ENCODE measurements at regions not wholly inside any gene's neighbourhood (a gene's known extent, or its start where the extent isn't known, plus 50 kb on each side); places are given as distances from the start of the nearest gene placed in this dataset.

DNA sequence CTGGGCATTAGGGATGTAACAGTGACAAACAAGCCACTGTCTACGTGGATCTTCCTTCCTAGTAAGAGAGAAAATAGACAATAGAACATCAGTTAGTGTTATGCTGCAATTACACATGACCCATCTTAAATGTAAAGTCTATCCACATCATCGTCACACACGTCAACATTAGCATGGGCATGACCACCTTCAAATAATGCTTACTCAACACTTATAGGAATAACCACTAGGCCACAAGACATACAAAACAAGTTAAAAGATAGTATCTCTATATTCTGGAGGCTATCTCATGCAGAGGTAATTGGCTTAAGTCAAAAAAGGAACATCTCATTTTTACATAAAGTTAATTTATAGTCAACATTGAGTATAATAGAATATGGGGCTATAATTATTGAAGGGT, 156.5 kb downstream of the MOXD1 start:
- no peak for DNase-seq

DNA sequence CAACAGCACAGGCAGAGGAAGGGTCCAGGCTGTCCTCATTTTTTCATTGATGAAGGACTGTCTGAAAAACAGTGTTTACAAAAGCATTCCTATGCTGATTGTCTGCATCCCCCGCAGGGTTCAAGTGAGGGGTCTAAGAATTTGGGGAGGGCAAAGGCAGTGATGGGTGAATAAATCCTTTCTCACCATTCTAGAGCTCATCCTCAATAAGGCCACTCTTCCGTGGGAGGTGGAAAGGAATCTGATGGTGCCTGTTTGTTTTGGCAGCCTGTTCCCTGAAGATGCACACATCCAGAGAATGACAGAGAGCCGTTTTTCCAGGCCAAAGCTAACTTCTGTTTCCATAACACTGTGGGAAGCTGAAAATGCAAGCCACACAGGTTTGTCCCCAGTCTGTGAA, 164.5 kb downstream of the MOXD1 start:
- DNase-seq, result no peak

DNA sequence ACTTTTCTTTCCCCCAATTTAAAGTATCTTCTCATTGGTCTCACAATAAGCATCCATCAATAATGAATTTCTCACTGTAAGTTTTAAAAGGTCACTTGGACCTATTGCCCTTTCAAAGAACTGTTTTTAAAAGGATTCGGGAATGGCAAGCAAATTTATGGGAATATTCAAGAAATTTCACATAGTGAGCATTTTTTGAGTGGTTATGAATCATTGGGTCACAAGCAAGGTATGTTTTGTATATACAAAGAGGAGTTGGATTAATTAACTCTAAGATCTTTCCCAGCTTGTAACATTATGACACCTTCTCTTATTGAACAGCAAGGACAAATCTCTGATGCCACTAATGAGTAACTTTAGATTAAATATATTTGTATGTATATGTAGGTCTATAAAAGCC, 165.0 kb downstream of the MOXD1 start:
- DNase-seq, result no peak

DNA sequence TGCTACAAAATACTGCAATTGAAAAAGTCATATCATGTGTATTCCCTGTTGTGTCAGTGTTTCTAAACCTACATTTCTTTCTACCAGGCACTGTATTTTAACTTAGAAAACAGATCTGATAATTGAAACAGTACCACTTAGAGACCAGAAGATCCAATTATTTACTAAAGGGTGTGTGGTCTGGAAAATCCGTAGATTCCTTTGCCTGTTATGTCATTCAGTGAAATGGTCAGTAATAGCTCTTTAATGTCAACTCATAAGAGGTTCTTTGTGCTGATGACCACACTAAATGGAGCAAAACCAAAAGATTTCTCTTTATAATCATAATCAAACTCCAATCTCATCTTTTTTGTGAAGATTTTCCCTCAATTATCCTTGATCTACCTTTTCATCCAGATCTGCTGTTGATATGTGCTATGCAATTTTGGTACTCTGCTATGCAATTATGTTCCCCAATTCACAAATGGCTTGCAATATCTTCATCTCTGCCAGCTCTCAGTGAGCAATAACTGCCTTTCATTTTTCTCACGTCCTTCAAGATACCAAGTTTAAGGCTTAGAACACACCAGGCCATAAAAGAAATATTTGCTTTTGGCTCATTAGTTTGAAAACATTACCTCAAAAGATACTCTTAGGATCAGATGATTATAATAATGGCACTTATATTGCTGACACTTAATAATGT, 165.5 kb downstream of the MOXD1 start:
- DNase-seq, result no peak

DNA sequence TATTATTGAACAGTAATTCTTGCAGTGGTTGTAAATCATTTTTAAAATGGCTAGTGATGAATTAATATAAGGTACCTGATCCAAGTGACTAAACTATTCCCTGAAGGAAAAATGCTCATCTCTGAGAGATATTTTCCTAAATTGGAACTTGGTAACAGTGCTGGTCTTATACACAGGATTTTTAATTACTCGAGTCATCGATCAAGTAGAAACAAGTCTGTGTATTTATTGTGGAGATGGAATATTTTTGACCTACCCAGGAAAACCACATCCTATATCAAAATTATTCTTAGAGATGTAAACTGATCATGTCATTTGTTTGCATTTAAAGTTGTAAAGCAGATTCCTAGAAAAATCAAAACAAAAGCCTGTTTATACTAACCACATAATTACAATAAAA, 166.9 kb downstream of the MOXD1 start:
- no peak for DNase-seq

DNA sequence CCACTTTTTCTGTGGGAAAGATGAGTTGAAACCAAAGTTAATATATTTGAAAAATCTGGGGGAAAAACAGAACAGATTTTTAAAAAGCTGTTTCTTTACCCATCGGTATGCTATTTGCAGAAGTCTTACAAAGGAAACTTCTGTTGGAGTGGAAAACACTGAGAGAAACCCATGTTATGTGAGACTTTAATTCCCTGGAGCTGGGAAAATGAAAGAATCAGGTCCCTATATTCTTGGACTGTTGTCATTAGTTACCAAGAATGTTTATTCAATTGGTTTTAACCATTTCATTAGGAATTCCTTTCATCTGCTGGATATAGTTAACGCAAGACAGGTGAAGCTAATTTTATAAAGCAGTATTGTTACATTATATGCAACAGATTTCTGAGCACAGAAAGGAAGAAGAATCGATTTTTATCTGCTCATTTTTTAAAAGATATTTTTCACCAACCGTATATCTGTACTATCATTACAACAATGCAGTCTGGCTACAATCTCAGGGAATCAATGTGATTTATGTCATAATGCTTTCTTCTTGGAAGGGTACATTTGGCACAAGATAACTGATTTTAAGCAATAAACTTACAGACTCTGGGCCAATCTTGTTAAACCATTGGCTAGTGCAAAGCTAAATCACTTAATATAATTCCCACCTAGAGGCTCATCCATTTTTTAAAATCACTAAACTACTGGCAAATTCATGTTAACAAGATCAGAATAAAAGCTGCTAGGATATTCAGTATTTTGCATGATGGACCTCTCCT, 170.0 kb downstream of the MOXD1 start:
- no peak for DNase-seq

DNA sequence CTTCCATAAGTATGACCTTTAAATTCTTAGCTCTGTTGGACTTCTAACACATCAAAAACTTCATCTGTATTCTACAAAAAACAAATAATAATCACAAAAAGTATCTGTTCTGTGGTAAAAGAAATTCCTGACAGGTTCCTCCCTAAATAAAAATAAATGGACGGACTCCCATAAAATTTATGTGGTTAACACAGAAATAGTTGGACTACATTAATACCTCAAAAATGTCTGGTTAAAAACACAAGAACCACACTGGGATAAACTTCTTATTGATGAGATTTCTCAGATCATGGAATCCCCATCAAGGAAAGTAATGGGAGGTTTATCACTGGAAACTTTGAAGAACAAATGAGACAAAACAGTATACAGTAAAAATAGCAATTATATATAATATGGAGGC, 172.4 kb downstream of the MOXD1 start:
- DNase-seq, result no peak

DNA sequence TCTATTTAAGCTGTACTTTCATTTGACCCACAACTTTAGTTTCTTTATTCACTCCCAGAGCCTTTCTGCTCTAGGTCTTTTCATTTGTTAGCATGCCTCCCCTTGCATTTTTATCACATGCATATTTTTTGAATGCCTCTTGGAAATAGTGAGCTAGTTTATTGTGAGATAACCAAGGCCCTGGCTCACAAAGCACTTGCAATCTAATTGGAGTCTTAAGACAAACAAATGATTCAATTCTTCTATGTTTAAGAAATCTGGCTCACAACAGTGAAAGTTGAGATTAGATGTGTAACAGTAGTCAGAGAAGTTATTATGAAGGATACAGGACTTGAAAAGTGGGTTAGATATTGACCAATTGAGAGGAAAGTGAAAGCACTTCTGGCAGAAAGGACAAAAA, 173.4 kb downstream of the MOXD1 start:
- no peak for DNase-seq

DNA sequence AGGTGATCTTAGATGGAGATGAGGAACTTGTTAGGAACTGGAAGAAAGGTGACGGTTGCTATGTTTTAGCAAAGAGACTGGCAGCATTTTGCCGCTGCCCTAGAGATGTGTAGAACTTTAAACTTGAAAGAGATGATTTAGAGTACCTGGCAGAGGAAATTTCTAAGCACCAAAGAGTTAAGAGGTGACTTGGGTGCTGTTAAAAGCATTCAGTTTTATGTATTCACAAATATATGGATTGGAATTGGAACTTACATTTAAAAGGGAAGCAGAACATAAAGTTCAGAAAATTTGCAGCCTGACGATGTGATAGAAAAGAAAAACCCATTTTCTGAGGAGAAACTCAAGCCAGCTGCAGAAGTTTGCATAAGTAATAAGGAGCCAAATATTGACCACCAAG, 176.3 kb downstream of the MOXD1 start:
- no peak for DNase-seq

DNA sequence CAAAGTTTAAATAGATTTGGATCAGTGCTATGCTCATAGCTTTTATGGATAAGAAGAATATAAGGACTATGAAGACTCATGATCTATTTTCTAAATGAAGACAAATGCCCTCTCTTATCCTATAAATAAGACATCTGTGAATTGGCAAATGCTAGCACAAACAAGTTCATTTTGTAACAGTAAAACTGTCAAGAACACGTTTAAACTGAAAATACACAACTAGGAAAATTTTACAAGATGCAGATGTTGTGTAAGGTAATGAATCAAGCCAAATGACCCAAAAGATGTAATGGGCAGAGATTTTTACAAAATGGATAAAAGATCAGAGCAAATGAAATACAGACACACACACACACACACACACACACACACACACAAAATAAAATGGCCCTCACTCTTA, 180.5 kb downstream of the MOXD1 start:
- DNase-seq, result no peak

DNA sequence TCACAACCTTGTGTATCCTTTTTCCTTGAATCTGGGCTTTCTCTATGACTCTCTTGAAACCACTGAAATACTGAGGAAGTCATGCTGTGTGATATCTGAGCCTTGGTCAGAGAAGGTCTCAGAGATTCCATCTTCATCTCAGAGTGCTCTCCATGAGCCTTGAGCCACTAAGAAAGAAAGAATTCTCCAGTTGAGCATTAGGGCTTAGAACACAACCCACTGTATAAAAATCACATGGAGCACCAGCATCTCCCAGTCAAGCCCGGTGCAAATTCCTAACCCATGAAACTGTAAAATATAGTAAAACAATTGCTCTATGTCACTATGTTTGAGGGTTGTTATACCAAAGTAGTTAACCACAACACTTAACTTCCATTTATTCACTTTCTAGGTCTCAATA, 181.4 kb downstream of the MOXD1 start:
- no peak for DNase-seq

DNA sequence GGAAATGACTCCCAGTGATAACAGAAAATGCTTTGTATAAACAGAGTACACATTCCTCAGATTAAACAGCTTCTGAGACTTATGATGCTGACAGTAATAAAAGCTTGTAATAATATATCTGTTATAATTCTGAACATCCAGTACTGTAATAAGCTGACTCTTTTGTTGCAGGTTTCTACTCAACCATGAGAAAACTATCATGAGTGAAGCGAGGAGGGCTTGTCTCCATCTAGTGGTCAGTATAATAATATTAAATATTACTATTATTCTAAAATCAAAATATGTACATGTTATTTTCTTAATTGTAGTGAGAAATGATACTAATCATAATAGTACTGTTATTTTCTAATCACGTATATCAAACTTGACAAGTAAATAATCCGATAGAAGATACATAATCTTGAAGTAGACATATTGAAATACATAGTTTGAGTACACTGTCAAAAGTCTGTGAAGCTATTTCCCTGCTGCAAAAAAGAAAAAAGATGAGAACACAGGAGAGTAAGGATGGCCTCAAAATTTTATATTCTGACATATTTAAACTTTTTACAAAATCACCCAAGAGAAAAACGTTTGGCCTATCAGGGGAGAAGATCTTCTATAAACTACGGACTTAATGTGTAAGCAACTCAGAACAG, 183.1 kb downstream of the MOXD1 start:
- DNase-seq, result peak; percentile 4

DNA sequence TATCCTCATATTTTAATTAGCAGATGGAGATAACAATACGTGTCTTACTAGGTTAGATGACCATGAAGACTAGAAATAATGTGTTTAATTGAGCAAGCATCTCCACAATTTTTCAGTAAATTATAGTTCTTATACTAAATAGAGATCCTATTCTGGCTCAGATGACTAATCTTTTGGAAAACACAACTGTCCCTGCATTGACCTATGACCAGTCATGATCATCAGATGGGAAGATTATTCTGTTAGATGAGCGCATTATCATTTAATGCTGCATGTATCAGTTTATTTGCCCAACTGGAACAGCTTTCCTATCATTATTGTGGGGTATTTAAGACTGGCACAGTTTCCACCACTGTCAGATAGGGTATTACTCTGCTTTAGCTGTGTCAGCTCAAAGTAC, 185.5 kb downstream of the MOXD1 start:
- no peak for DNase-seq

DNA sequence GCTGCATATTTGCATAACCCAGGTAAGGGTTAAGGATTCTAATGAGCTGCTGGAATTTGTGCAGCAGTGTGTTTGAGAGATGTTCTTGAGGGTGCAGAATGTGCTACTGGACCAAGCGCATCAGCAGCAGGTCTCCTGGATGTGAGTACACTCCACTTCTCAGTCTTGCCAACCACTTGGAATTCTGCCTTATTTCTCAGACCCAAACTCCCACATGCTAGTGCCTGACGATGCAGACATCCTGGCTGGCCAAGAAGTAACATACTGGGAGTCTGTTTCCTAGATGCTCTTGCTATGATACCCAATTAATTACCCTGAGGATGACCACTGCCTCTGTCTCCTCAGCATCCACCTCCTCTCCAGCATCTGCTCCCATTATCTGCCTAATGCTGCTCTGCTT, 186.6 kb downstream of the MOXD1 start:
- no peak for DNase-seq

DNA sequence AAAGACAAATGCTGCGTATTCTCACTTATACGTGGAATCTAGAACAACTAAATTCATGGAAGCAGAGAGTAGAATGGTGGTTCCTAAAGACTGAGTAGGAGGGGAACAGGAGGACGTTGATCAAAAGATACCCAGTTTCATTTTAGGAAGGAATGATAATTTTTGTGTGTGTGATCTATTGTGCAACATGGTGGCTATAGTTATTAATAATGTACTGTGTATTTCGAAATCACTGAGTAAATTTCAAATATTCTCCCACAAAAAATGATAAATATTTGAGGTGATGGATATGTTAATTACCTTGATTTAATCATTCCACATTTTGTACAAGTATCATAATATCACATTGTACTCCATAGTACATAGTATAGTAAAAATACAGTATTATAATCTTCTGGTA, 187.5 kb downstream of the MOXD1 start:
- DNase-seq, result no peak

DNA sequence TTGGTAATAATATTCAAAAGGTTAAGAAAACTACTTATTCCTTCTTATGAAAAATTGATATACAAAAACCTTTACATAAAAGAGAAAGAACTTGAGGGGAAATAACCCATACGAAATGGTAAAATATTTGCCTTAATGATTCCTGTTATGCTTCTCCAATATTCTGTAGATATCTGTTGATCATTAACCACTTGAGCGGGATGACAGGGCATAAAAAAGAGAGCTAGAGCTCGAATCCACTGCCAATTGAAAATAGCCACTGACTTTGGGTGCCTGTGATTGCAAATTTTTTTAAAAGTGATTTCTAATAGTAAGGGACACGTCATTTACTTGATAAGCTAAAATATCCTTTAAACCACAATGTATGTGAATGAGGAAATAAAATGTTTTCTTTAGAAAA, 188.1 kb downstream of the MOXD1 start:
- DNase-seq, result no peak

DNA sequence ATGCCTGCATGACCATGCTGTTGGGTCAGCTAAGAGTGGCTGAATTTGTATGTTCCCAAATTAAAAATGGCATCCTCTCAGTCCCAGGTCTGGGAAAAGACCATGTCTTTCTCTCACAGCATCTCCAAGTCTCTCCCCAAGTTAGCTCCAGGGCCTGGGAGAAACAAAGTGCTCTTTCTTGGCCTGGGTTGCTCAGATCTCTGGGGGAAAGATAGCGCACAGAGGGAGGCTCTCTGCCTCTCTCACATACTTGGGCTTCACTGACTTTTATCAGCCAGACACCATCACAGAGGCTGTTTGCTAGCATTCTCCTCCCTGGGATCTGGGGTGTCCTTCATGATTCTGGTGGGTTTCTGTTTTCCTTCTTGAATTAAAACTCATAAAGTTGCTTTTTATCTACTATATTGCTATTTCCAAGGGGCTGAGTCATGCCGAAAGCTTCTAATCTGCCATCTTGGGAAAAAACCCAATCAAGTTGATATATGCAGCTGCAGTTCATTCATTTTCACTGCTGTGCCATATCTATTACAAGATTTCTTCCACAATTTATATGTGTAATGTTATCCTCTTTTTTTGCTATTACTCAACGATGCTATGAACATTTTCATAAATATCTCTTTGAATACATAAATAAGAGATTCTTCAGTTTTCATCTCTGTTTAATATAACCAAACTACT, 190.2 kb downstream of the MOXD1 start:
- DNase-seq, result no peak

DNA sequence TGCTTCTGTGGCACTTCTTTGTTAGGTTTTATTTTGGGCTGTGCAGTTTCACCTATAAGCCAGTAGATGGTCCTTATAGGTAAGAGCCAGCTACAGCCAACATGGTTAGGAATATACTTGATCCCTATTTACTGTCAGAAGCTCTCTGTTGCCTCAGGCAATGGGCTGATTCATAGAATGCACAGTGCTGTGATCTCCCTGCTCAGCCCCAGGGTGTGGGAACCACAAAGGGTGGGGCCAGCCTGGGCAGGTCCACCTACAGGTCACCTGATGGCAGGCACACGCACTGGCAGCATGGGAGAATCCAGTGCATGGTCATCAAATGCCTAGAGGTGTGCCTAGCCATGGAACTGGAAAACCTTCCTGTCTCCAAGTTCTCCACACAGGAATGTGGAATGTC, 191.9 kb downstream of the MOXD1 start:
- no peak for DNase-seq

DNA sequence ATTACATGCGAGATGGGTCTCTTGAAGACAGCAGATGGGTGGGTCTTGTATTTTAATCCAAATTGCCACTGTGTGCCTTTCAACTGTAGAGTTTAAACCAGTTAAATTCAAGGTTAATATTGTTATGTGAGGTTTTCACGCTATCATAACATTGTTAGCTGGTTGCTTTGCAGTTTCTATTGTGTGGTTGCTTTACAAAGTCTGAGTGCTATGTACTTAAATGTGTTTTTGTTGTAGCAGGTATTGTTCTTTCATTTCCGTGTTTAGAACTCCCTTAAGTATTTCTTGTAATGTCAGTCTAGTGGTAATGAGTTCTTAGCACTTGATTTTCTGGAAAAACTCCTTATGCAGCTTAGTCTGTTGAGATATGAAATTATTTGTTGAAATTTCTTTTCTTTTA, 193.3 kb downstream of the MOXD1 start:
- DNase-seq, result no peak

DNA sequence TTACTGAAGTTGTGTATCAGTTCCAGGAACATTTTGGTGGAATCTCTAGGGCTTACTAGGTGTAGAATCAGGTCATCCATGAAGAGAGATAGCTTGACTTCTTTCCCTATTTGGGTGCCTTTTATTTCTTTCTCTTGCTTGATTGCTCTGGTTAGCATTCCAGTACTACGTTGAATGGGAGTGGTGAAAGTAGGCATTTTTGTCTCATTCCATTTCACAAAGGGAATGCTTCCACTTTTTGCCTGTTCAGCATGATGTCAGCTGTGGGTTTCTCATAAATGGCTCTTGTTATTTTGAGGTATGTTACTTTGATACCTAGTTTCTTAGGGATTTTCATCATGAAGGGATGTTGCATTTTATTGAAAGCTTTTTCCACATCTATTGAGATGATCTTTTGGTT, 195.3 kb downstream of the MOXD1 start:
- no peak for DNase-seq

DNA sequence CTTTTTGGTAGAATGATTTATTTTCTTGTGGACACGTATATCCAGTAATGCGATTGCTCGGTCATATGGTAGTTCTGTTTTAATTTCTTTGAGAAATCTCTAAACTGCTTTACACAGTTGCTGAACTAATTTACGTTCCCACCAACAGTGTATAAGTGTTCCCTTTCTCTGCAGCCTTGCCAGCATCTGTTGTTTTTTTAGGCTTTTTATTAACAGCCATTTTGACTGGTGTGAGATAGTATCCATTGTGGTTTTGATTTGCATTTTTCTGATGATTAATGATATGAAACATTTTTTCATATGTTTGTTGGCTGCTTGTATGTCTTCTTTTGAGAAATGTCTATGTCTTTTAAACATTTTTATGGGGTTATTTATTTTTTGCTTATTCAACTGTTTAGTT, 196.7 kb downstream of the MOXD1 start:
- DNase-seq, result no peak

DNA sequence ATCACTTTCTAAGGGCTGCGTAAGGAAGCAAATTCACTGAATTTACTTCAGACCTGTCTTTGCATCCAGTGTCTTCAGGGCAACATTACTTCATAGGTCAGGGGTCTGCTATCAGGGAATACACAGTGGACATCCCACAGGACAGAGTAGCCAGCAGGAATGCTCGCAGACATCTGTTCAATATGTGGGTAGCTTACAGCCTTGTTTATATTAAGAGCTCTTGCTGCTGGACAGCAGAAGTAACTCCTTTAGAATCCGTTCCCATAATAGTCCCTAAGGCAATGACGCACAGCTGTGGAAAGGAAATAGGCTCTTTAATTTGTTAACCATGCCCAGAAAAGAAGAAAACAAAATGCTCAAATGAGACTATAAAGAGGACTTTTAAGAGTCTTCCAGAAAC, 198.7 kb downstream of the MOXD1 start:
- DNase-seq, result no peak

DNA sequence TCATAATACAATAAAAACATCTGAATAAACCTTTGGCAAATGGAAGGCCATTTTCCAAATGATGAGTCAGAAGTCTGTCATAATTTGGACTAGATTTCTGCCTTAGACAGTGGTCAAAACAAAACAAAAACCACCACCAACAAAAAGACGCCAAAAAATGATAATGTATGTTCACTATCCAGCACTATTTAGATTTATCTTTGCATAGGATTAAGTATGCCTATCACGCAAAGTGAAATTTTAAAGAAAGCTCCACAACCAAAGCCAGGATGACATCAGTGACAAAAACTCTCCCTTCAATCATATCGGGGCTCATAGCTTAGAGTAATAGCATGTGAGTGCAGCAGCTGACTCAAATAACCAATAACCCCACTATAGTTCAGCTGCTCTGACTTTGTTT, 201.9 kb downstream of the MOXD1 start:
- no peak for DNase-seq

DNA sequence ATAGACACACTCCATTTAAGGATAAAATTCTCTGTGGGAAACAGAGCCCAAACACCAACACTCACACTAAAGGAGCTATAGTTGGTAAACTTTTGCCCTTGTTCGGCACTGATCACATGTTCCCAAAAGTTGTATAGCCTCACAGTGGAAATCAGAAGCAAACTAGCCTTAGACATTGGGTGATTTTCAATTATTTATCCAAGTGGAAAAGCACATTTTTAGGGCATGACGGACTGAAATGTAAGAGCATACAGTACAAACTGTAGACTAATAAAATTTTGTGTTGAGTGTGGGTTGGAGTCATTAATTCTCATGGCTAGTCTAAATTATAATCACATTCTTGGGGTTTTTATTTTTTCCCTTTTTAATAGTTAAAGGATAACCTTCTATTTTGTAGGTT, 202.4 kb downstream of the MOXD1 start:
- DNase-seq, result no peak
